ENCODE measurements at regions not wholly inside any gene's neighbourhood (a gene's known extent, or its start where the extent isn't known, plus 50 kb on each side); places are given as distances from the start of the nearest gene placed in this dataset.

DNA sequence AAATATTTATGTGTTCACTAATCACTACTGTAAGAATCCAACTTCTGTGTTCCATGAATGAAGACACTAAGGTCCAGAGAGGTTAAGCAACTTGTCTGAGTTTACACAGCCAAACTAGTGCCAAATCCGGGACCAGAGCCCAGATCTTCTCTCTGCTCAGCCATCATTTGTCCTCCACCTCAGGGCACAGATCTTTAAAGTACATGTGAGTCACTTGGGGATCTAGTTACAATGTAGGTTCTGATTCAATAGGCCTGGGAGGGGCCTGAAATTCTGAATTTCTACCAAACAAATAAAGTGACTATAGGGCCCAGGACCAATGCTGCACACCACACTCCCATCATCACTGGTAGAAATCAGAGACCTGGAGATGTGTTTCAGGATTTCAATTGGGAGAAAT lies 162.9 kb downstream of the GXYLT1 start:
- no peak for DNase-seq (ENCODE audit: low spot score)

DNA sequence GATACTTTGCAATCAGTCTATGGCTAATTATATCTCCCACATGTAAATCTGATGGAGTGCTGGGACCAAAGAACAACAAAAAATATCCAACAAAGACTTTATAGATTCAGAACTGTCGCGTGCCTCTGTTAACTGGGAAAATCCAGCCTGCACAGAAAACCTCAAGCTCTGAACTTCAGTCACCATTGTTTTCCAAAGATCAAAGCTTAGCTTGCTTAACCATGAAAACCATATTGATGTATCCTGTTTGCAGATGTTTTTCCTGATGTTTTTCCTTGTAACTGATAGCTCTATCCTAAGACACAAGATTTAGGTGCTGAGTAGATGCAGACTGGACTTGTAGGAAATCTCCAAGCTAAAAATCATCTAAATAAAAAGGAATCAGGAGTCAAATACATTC lies 163.7 kb downstream of the GXYLT1 start:
- no peak for DNase-seq (ENCODE audit: low spot score)

DNA sequence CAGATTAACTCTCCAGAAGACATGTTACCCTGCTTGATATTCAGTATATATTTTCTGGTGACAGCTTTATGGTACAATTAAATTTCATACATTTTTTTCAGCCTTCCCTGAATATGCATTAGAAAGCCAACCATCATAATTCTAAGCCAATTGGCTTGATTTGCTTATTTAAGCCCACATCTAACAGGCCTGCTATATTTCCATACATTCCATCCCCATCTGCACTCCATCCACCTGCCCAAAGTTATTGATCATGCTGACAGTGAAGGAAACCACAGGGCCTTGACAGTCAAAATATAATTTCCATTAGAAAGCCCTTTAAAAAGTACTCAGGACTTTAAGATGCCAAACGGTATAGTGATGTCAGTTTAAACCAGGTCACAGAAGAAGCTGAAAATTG lies 164.3 kb downstream of the GXYLT1 start:
- DNase-seq (ENCODE audit: low spot score): no peak

DNA sequence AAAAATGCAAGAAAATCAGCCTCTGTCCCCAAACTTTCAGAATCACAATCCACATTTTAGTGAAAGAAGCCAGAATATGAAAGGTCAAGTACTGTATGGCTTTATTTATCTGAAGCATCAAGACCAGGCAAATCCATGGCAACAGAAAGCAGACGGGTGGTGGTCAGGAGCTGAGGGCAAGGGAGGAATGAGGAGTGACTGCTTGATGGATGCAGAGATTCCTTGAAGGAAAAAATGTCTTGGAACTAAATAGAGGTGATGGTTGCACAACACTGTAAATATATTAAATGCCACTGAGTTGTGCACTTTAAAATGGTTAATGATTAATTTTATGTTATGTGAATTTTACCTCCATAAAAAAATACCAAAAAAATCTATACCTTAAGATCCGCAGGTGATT lies 165.1 kb downstream of the GXYLT1 start:
- DNase-seq (ENCODE audit: low spot score): no peak

DNA sequence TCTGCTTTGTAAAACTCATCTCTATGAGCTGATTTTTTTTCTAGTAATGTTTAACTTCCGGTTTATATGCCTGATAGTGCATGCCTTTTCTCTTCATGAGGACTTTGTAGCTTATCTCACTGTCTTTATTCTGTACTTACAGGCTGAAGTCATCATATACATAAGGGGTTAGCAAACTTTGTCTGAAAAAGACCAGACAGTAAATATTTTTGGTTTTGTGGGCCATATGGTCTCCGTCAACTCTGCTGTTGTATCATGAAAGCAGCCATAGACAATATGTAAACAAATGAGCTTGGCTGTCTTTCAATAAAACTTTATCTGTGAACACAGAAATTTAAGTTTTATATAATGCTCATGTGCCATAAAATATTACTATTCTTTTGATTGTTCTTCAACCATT lies 172.1 kb downstream of the GXYLT1 start:
- DNase-seq (ENCODE audit: low spot score): no peak

DNA sequence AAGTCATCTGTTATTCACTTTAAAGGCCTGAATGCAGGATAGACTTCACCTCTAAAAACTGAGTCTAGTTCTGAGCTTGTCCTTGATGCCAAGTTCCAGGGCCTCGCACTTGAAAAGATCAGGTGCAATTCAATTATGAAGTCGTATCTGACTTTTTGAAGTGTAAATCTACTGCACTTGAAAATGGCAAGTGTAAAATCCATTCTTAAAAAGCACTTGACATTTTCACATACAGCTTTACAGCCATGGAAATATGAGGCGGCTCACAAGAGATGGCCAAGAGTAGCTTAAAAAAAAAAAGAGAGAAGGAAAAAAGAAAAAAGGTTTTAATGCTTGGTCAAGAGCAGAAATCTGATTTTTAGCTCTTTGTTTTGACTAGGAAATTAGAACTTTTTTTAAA lies 172.5 kb downstream of the GXYLT1 start:
- no peak for DNase-seq (ENCODE audit: low spot score)

DNA sequence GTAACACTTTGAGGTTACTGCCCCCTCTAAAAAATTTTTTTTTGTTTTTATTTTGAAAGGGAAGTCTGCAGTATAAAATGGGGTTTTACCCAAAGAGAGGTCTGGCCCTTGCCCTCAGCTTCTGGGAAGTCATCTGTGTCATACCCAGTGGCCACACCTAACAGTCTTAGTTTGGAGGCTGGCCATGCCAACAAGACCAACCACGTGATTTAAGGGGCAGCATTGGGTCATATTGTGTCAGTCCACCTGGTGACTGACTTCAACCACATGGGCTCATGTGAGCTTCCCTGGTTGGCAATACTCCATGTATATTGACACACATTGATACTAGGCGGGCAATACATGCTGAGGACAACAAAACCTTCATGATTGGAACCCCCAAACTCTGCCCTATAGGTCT lies 173.9 kb downstream of the GXYLT1 start:
- DNase-seq (ENCODE audit: low spot score): no peak

DNA sequence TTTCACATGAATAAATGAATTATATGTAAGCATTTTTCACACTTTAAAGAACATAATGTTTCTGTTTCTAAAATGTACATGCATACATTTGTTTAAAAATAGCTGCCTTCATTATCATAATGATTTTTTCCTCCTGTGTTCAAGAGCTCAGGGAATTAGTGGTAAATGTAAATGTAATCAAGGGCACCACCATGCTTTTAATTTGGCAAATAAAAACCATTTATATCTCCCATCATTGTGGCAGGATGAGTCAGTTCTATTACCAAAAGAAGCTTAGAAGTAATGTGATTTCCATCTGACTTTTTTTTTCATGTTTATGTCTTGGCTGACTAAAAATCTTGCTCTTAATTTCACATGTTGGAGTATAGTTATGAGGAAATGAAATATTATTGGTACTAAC lies 176.1 kb downstream of the GXYLT1 start:
- no peak for DNase-seq (ENCODE audit: low spot score)

DNA sequence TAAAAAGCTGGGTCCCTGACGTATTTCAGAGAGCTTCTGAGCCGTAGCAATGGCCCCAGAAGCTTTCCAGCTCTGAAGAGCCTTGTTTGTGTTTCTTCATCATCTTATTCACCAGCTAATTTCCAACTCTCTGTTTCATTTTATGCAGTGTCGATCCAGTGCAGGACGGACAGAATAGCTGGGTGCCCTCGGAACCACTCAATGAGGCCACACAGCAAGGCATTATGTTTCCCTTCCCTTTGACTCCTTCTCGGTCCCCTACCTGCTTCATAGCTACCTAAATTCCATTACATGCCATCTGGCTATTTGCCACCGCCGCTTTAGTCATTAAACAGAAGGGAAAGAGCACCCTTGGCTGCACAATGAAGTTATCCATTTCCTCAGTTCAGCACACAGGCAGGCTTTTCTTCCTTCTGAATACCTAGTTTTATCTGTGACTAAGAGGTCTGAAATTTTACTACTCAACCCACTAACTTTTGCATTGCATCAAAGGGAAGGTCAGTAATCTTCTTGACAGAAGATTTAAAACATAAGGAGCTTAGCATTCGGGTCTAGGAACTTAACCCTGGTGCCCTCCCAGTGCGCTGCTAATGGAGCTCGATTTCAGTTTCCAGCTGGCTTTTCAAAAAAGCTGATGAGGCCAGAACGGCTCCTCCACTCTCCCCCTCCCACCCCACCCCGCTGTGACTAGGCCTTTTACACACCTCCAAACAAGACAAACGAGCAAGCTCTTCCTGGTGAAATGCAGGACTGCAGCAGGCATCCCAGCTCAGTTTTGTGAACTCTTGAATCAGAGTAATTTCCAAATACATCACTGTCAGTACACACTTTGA lies 176.8 kb downstream of the GXYLT1 start:
- DNase-seq (ENCODE audit: low spot score): no peak

DNA sequence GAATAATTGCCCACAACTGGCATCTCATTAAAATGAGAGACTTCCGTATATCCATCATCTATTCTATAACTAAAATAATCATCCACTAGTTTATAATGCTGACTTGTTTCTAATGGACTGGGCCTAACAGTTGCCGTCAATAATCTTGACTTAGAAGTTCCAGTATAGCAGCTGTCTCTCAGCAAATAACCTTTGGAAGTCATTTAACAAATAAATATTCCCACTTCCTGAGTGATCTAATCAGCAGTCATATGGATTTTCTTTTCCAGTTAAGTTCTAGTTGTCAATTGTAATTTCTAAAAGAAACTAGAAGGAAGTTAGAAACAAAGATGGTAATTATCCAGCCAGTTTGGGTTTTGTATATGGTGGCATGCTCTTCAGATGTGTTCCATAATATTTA lies 177.8 kb downstream of the GXYLT1 start:
- no peak for DNase-seq (ENCODE audit: low spot score)

DNA sequence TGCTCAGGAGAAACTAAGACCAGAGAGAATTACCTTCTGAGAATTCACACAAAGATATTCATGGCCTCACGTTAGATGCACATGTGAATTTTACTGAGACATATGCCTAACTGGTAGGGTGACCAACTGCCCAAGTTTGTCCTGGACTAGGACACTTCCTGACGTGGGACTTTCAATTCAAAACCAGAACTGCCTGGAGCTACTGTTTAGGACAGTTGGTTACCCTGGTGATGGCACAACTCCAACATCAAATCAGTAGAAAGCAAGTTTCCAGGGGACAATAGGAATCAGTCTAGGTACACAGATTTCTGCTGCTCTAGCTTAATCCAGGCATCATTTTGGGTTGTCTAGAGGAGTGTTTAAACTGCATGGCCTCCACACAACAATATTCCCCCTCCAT lies 178.7 kb downstream of the GXYLT1 start:
- no peak for DNase-seq (ENCODE audit: low spot score)

DNA sequence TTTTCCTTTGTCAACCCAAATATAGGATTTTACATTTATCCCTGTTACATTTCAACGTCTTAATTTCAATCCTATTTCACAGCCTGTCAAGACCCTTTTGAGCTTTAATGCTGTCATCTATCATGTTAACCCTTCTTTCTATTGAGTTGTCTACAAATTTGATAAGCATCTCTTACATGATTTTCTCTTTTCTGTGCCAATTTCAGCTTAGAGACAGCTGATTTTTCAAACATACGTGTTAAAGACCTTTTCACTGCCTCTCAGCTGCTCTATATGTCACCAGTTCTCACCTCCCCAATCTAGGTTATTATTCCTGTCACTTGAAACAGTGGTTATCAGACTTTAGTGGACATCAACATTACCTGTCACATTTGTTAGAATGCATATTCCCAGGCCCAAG lies 181.3 kb downstream of the GXYLT1 start:
- DNase-seq (ENCODE audit: low spot score): no peak

DNA sequence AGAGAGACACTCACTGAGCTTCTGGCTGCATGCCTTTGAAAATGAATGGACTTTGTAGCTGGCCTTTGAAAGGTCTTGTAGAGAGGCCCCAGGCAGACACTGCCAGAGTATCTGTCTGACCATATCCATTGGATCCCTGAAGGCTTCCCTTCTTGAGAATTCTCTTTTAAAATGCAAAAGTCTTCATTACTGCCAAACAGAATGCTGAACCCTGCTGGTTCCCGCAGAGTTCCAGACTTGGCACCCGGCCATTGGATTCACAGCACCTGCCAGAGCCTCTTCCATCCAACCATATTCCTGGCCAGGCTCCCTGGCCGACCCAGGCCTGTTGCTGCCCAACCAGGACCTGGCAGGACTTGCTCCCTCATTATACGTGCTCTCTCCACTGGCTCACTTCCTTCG lies 182.5 kb downstream of the GXYLT1 start:
- DNase-seq (ENCODE audit: low spot score): no peak

DNA sequence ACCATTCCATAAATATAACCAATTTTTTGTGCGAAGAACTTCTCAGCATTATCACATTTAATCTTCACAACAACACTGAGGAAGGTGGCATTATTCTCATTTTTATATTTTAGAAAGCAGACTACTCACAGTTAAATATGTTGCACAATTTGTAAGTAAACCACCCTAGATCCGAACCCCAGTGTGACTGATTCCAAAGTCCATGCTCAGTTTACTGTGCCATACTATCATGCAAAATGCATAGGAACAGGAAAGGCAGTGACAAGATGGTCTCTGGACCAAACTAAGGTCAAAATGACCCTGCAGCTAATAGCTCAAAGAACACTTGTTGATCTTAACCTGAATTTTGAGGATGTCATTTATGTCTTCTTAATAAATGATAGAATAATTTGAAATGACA lies 185.4 kb downstream of the GXYLT1 start:
- DNase-seq (ENCODE audit: low spot score): no peak

DNA sequence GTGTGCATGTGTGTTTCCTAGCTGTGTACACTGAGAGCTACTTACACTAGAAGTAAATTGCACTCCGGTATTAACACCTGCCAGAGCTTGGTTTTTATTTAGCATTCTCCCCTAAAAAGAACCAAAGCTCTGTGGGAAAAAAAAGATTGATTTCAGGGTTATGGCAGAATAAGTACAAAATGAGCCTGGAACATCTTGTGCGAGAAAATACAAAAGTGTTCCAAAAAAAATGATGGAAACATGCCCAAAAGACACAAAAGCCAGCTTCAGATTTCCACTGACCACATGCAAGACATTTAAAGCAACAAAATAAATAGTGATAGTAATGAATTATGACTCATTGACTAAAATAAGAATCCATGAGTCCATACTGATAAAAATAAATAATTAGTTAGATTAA lies 188.3 kb downstream of the GXYLT1 start:
- DNase-seq (ENCODE audit: low spot score): no peak

DNA sequence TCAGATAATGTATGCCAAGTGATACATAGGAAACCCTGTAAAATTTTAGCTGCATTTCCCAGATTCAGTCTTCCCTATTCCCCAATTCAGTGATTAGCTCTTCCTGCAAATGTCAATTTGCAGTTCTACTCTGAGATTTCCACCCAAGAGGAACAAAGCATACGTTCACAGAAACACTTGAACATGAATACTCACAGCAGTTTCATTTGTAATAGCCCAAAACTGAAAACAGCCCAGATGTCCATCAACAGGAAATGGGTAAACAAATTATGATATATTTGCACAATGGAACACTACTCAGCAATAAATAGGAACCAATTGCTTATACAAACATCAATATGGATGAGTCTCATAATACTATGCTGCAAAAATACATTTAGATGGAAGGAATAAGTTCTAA lies 194.2 kb downstream of the GXYLT1 start:
- no peak for DNase-seq (ENCODE audit: low spot score)

DNA sequence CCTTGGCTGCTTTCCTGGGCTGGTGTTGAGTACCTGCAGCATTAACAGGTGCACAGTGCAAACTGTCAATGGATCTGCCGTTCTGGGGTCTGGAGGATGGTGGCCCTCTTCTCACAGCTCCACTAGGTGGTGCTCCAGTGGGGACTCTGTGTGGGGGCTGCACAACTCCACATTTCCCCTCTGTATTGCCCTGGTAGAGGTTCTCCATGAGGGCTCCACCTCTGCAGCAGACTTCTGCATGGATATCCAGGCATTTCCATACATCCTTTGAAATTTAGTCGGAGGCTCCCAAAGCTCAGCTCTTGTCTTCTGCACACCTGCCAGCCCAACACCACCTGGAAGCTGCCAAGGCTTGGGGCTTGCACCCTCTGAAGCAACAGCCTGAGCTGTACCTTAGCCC lies 198.6 kb downstream of the GXYLT1 start:
- DNase-seq (ENCODE audit: low spot score): no peak

DNA sequence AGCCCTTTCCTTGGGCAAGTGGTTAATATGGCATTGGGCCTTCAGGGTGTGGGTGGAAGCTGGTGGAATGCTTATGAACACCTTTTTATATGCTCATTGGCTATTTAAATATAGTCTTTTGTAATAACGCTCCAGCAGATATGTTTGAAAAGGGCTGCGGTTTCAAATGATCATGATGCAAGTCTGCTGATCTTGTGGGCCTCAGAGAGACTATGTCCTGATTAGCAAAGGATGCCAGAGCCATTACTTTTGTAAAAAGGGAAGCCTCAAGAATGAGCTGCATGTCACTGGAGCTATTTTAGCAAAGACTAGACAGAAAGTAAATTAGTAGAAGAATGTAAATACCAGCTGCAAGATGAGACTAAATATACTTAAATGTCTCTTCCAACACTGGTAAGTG lies 200.5 kb downstream of the GXYLT1 start:
- peak; percentile 44 for DNase-seq (ENCODE audit: low spot score)

DNA sequence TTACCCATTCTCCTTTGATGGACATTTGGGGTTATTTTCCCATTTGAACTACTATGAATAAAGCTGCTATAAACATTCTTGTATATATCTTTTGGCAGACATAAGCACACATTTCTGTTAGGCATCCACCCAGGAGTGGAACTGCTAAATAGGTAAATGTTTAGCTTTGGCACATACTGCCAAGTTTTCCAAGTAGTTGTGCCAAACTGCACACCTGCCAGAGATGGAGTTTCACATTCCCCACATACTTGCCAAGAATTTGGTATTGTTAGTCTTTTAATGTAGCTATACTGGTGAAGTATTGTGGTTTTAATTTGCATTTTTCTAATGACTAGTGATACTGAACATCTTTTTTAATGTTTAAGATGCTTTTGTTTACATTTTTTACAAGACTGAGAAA lies 201.0 kb downstream of the GXYLT1 start:
- no peak for DNase-seq (ENCODE audit: low spot score)

DNA sequence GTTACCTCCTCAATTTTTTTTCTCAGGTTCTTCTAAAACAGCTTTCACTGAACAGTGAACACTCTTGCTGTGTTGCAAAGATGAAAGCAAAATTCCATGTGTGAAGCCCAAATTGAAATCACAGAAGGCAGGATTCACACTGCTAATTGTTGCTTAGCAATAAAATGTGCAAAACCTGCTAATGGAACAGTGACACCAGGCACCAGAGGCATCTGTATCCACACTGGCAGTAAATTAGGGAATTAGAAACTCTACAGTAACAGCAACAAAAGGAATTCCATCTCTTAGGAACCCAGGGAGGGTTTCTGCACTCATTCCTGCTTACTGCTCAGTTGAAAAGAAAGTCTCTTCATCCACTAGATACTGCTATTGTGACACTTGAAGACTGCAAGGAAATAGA lies 202.3 kb downstream of the GXYLT1 start:
- no peak for DNase-seq (ENCODE audit: low spot score)

DNA sequence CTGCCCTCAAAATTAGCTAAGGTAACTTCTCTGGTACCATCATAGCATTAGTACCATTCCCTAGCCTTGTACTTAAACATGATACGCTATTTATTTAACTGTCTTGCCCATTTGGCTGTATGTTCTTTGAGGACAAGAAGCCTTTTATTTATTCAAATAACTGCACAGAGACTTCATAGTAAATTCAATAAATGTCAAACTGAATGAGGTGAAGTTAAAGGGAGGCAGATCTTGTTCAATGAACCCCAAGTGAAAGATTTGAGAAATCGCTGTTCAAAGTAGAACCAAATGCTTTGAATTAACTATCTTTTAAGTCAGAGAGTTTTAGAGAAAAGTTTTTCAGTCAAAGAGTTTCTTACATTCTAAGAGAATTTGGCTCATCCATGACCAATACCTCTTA lies 203.6 kb downstream of the GXYLT1 start:
- DNase-seq (ENCODE audit: low spot score): no peak

DNA sequence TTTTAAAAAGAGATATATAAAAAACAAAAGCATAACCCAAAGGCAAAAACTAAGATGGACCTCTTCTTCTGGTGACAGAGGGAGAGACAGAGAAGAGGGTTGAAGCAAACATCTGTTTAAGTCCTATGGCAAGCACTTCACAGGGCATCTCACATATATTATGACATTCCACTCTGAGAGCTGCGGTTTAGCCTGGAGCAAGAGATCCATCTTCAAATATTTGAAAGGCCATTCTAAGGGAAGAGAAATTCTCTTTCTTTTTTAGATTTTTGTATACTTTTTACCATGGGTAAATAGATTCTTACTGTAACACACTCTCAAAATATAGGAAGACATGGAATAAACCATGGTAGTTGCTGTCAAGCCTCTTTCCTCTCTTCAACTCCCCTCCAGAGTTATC lies 204.1 kb downstream of the GXYLT1 start:
- DNase-seq (ENCODE audit: low spot score): no peak

DNA sequence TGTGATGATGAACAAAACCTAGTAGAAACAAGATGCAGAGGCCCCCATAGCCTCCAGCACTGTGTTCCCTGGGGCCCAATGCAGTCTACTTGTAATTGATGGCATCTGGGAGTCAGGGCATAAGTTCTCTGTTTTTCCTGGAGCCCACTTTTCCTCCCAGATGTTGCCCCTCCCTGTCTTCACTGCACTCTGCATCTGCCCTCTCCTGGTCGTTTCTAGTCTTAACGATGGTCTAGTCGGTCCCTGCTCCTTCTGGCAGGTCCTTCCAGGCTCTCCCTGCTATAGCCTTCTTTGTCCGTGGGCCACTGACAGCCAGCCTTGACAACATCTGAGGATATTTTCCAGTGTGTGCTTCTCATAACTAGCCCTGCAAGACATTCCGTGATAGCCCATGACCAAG lies 208.3 kb downstream of the GXYLT1 start:
- DNase-seq (ENCODE audit: low spot score): no peak

DNA sequence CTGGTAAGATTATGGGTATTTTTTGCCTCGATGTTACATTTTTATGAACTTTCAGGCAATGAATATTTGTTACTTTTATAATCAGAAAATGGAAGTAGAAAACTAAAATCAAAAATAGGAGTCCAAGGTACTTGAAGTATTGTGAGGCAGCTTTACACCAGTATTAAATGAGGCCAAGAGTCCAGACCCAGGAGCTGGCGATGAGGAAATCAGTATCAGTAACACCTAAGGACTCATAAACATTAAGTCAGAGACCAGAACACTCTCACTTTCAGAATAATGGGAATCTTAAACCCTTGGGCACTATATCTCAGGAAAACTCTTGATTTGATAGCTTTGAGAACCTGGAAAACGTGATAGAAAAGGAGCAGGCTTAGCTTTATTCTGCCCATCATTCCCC lies 208.8 kb downstream of the GXYLT1 start:
- DNase-seq (ENCODE audit: low spot score): no peak

Measured in AG20443 (cell line).